Erythroblast (primary cell): ENCODE measurements at regions not wholly inside any gene's neighbourhood (a gene's known extent, or its start where the extent isn't known, plus 50 kb on each side); places are given as distances from the start of the nearest gene placed in this dataset.

Source experiments
- GATA1 ChIP-seq: IDR thresholded peaks from 2 replicates; pipeline ENCODE4 v1.6.1; 2011; ENCODE audit warnings: low read depth, mild to moderate bottlenecking, control low read depth, low read length, moderate library complexity
- POLR2A ChIP-seq: IDR thresholded peaks from 2 replicates; pipeline ENCODE4 v1.6.1; 2011; ENCODE audit warnings: mild to moderate bottlenecking, low read length

- TF ChIP-seq POLR2A (no peak), GATA1 (no peak)
Measured at GRCh38 chr2:176557821-176558220, 288.6 kb downstream of the MTX2 start.
